Thoracic aorta (tissue), 2 donors: ENCODE measurements at regions not wholly inside any gene's neighbourhood (a gene's known extent, or its start where the extent isn't known, plus 50 kb on each side); places are given as distances from the start of the nearest gene placed in this dataset.
"Not testable (repeated sequence)": the region's sequence is repeated elsewhere in the genome, so short reads cannot be mapped to it uniquely, and the experiment has no call there.

Source experiments
- ATAC-seq: fragments of 150-250 bp; one replicate; pipeline ENCODE4 v1.8.0; 2017; ENCODE audit warnings: low read depth; ENCODE audit not compliant: insufficient number of reproducible peaks, low FRiP score
- DNase-seq: peaks from one replicate; pipeline ENCODE4 v3.0.0-alpha.2; 2020; ENCODE audit warnings: low spot score
- H3K27ac ChIP-seq, 2 donors: fragments of 200-600 bp; sonication (generic); 1 replicate in 1 of 2; 2 replicates in 1 of 2; pipeline ENCODE4 v1.5.1; 2016; ENCODE audit warnings: mild to moderate bottlenecking in 2 of 2, moderate library complexity in 2 of 2
- H3K27me3 ChIP-seq: fragments of 200-600 bp; sonication (generic); replicated peaks from 2 replicates; pipeline ENCODE4 v1.6.0; 2016; ENCODE audit warnings: mild to moderate bottlenecking; ENCODE audit not compliant: insufficient read depth
- H3K36me3 ChIP-seq: fragments of 200-600 bp; sonication (generic); one replicate; pipeline ENCODE4 v1.5.1; 2016
- H3K4me1 ChIP-seq, 2 donors: fragments of 200-600 bp; sonication (generic); 1 replicate in 1 of 2; 2 replicates in 1 of 2; pipeline versions ENCODE4 v1.5.1 to v1.6.0; 2016; ENCODE audit warnings: low read depth in 2 of 2, mild to moderate bottlenecking in 1 of 2; ENCODE audit not compliant: control insufficient read depth in 1 of 2
- H3K4me3 ChIP-seq: fragments of 200-600 bp; sonication (generic); 2 replicates; pipeline ENCODE4 v1.5.1; 2016; ENCODE audit warnings: mild to moderate bottlenecking
- H3K9me3 ChIP-seq: fragments of 200-600 bp; sonication (generic); 2 replicates; pipeline ENCODE4 v1.5.1; 2016
- CTCF ChIP-seq: fragments of 200-600 bp; sonication (generic); IDR thresholded peaks from one replicate; pipeline ENCODE4 v1.5.1; 2019; ENCODE audit warnings: antibody characterized with exemption

DNA sequence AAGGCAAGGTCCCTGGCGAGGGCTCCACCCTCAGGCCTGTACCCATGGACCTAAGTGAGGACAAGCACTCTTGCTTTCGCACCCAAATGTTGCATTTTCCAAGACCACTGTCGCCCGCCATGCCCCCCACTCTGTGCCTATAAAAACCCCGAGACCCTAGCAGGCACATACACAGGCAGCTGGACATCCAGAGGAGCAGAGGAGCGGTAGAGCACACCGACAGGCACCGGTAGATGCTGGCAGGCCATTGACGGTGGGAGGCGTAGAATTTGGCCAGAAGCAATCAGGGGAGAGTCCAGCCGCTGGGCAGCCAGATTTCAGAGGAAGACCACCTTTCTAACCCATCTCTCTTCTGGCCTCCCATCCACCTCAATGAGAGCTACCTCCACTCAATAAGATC is 715.2 kb upstream of the AADAT start:
- ATAC-seq (no peak), DNase-seq (no peak)
- H3K9me3 ChIP-seq: no peaks in the 10 kb centered on the region
- TF ChIP-seq CTCF: no peak
- no peaks in the 10 kb centered on the region for H3K4me1 ChIP-seq
- no peaks in the 10 kb centered on the region for H3K27me3 ChIP-seq
- no peak overlapping the region for H3K4me3 ChIP-seq
- no peaks in the 10 kb centered on the region for H3K36me3 ChIP-seq
- H3K27ac ChIP-seq: no peak overlapping the region

DNA sequence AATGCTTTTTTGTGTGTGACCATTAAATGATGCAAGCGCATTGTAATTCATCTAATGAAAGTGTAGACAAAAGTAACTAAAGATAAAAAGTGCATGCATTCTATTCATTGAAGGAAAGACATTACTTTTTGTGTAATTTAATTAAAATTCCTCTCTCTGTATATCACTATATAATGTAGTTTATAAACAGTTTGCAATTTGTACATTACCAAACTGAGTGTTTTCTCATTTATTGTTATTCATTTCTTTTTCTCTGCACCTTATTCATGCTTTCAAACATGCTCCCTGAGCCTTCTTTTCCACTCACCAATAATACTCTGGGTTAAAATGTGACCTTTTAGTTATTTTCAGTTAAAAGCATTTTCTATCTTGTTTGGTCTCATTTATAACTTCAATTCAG is 713.7 kb upstream of the AADAT start:
- TF ChIP-seq CTCF: no peak
- Histone ChIP-seq H3K36me3 (no peaks in the 10 kb centered on the region), H3K4me3 (no peak overlapping the region), H3K27me3 (no peaks in the 10 kb centered on the region), H3K4me1 (no peaks in the 10 kb centered on the region), H3K9me3 (no peaks in the 10 kb centered on the region), H3K27ac (no peak overlapping the region)
- no peak for DNase-seq
- no peak for ATAC-seq

GRCh38 chr4:170801771-170802170 is 712.0 kb upstream of the AADAT start:
- Histone ChIP-seq H3K27ac (no peak overlapping the region), H3K9me3 (no peaks in the 10 kb centered on the region), H3K27me3 (no peaks in the 10 kb centered on the region), H3K4me3 (no peak overlapping the region), H3K36me3 (no peaks in the 10 kb centered on the region), H3K4me1 (no peaks in the 10 kb centered on the region)
- TF ChIP-seq CTCF: no peak
- DNase-seq (no peak), ATAC-seq (no peak)

GRCh38 chr4:170794525-170794924 is 704.8 kb upstream of the AADAT start:
- H3K9me3 ChIP-seq: no peaks in the 10 kb centered on the region
- H3K4me1 ChIP-seq: no peaks in the 10 kb centered on the region
- DNase-seq (no peak), ATAC-seq (no peak)
- TF ChIP-seq CTCF: no peak
- no peaks in the 10 kb centered on the region for H3K36me3 ChIP-seq
- H3K27me3 ChIP-seq: no peaks in the 10 kb centered on the region
- H3K4me3 ChIP-seq: no peak overlapping the region
- H3K27ac ChIP-seq: no peak overlapping the region

- H3K4me3 ChIP-seq, H3K4me1 ChIP-seq, H3K27ac ChIP-seq, H3K9me3 ChIP-seq, H3K27me3 ChIP-seq, DNase-seq, ATAC-seq, H3K36me3 ChIP-seq: not testable (repeated sequence)
These were observed 698.8 kb upstream of the AADAT start for GRCh38 chr4:170788540-170789051.

- ATAC-seq (no peak), DNase-seq (no peak)
- H3K27me3 ChIP-seq: no peaks in the 10 kb centered on the region
- no peak overlapping the region for H3K4me3 ChIP-seq
- no peak overlapping the region for H3K27ac ChIP-seq
- H3K36me3 ChIP-seq: no peaks in the 10 kb centered on the region
- no peaks in the 10 kb centered on the region for H3K4me1 ChIP-seq
- TF ChIP-seq CTCF: no peak
- no peaks in the 10 kb centered on the region for H3K9me3 ChIP-seq
These were observed 687.9 kb upstream of the AADAT start for GRCh38 chr4:170777663-170778062.
